Trophoblast cell (in vitro differentiated cells and primary cell): ENCODE measurements at regions not wholly inside any gene's neighbourhood (a gene's known extent, or its start where the extent isn't known, plus 50 kb on each side); places are given as distances from the start of the nearest gene placed in this dataset.
"Not testable (repeated sequence)": the region's sequence is repeated elsewhere in the genome, so short reads cannot be mapped to it uniquely, and the experiment has no call there.

Experiments
- DNase-seq, 2 donors: peaks; one replicate each; pipeline ENCODE4 v3.0.0-alpha.2; 2016
- H2AFZ ChIP-seq: 2 replicates; pipeline ENCODE4 v1.6.1; 2013; ENCODE audit warnings: low read length, moderate library complexity, mild to moderate bottlenecking; ENCODE audit not compliant: insufficient read depth, poor library complexity
- H2AK5ac ChIP-seq: 2 replicates; pipeline ENCODE4 v1.6.1; 2013; ENCODE audit warnings: mild to moderate bottlenecking, low read length
- H2BK120ac ChIP-seq: 2 replicates; pipeline ENCODE4 v1.6.1; 2013; ENCODE audit warnings: low read length, mild to moderate bottlenecking, moderate library complexity; ENCODE audit not compliant: insufficient read depth, poor library complexity
- H2BK12ac ChIP-seq: 2 replicates; pipeline ENCODE4 v1.6.1; 2013; ENCODE audit warnings: mild to moderate bottlenecking, low read length, moderate library complexity
- H2BK5ac ChIP-seq: 2 replicates; pipeline ENCODE4 v1.6.1; 2013; ENCODE audit warnings: low read length, low read depth, moderate library complexity, mild to moderate bottlenecking; ENCODE audit not compliant: poor library complexity
- H3K14ac ChIP-seq: 2 replicates; pipeline ENCODE4 v1.6.1; 2013; ENCODE audit warnings: mild to moderate bottlenecking, low read length
- H3K18ac ChIP-seq: 2 replicates; pipeline ENCODE4 v1.6.1; 2013; ENCODE audit warnings: mild to moderate bottlenecking, low read length
- H3K23ac ChIP-seq: 2 replicates; pipeline ENCODE4 v1.6.1; 2013; ENCODE audit warnings: low read length
- H3K27ac ChIP-seq: 2 replicates; pipeline ENCODE4 v1.5.1; 2013; ENCODE audit warnings: low read depth, mild to moderate bottlenecking, inconsistent platforms, low read length, moderate library complexity
- H3K27me3 ChIP-seq: 2 replicates; pipeline ENCODE4 v1.6.1; 2013; ENCODE audit warnings: inconsistent platforms, mild to moderate bottlenecking, low read length, moderate library complexity; ENCODE audit not compliant: insufficient read depth
- H3K36me3 ChIP-seq, 2 experiments: 1 replicate in 1 of 2; 2 replicates in 1 of 2; pipeline ENCODE4 v1.6.1; 2013; ENCODE audit warnings: low read length in 2 of 2, mild to moderate bottlenecking in 2 of 2, moderate library complexity in 1 of 2; ENCODE audit not compliant: insufficient read depth in 2 of 2, control insufficient read depth in 1 of 2
- H3K4ac ChIP-seq: 2 replicates; pipeline ENCODE4 v1.6.1; 2013; ENCODE audit warnings: low read depth, mild to moderate bottlenecking, low read length, moderate library complexity
- H3K4me1 ChIP-seq, 2 experiments: 1 replicate in 1 of 2; 2 replicates in 1 of 2; pipeline ENCODE4 v1.6.1; 2013; ENCODE audit warnings: low read length in 2 of 2, mild to moderate bottlenecking in 2 of 2, moderate library complexity in 1 of 2; ENCODE audit not compliant: insufficient read depth in 2 of 2, control insufficient read depth in 1 of 2
- H3K4me2 ChIP-seq: 2 replicates; pipeline ENCODE4 v1.6.1; 2013; ENCODE audit warnings: inconsistent platforms, mild to moderate bottlenecking, low read length, moderate library complexity
- H3K4me3 ChIP-seq: 2 replicates; pipeline ENCODE4 v1.5.1; 2013; ENCODE audit warnings: mild to moderate bottlenecking, low read depth, low read length, inconsistent platforms
- H3K79me1 ChIP-seq: one replicate; pipeline ENCODE4 v1.6.1; 2013; ENCODE audit warnings: low read length
- H3K79me2 ChIP-seq: 2 replicates; pipeline ENCODE4 v1.6.1; 2013; ENCODE audit warnings: low read length, mild to moderate bottlenecking; ENCODE audit not compliant: control insufficient read depth, insufficient read depth, poor library complexity
- H3K9ac ChIP-seq: 2 replicates; pipeline ENCODE4 v1.6.1; 2013; ENCODE audit warnings: mild to moderate bottlenecking, low read length
- H3K9me3 ChIP-seq: 2 replicates; pipeline ENCODE4 v1.6.1; 2013; ENCODE audit warnings: low read depth, mild to moderate bottlenecking, control low read depth, inconsistent platforms, low read length; ENCODE audit not compliant: insufficient read depth
- H4K12ac ChIP-seq: 2 replicates; pipeline ENCODE4 v1.6.1; 2013; ENCODE audit warnings: low read depth, mild to moderate bottlenecking, low read length, moderate library complexity
- H4K8ac ChIP-seq: 2 replicates; pipeline ENCODE4 v1.6.1; 2013; ENCODE audit warnings: low read depth, mild to moderate bottlenecking, low read length, moderate library complexity
- H4K91ac ChIP-seq: one replicate; pipeline ENCODE4 v1.6.1; 2013; ENCODE audit warnings: low read depth, mild to moderate bottlenecking, low read length, moderate library complexity
- WGBS: extraction: QIAGEN DNeasy Blood & Tissue Kit; methylation state at CpG from one replicate; pipeline ENCODE4 v1.1.7; 2013; ENCODE audit warnings: missing lambda C conversion rate; ENCODE audit not compliant: insufficient read length, insufficient coverage; ENCODE audit errors: extremely low coverage; 5-methylcytosine and 5-hydroxymethylcytosine counted together

DNA sequence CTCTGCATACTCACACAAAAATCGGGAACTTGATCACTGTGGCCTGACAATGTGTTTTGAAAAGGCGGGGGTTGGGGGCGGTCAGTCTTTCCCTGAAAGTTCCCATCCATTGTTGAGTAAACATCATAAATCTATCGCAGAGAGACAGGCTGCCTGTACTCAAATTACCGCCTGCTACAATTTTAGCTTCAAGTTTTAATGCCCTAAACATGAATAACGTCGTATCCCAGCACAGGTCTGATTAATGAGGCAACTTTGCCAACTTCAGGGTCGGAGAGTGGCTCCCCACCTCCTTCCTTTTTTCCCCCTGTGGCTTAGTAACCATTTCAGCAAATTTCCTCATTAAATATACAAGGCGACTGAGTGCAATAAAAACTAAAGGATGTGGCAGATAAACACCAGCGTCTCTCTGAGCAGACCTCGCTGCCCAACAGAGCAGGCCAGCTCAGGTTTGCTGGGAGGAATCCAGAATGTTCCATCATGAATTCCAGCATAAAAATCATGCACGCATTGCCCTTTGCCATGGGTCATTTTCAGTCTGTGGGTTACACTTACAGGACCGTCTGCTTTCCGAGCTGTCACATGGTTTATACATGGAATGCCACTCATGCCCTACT, 213.5 kb upstream of the PLGLB2 start:
- H3K79me1 ChIP-seq, H2BK120ac ChIP-seq, H3K9ac ChIP-seq, H3K79me2 ChIP-seq, H3K23ac ChIP-seq, DNase-seq, H4K12ac ChIP-seq, H4K91ac ChIP-seq, H3K36me3 ChIP-seq, H2BK12ac ChIP-seq, H3K27me3 ChIP-seq, H3K14ac ChIP-seq, H3K4ac ChIP-seq, H3K9me3 ChIP-seq, H2AFZ ChIP-seq, H2BK5ac ChIP-seq, H3K4me1 ChIP-seq, H3K27ac ChIP-seq, H4K8ac ChIP-seq, H3K18ac ChIP-seq, H2AK5ac ChIP-seq, H3K4me3 ChIP-seq, H3K4me2 ChIP-seq: not testable (repeated sequence)
- no CpG with 5 or more reads among the region's 14 CpGs for WGBS

DNA sequence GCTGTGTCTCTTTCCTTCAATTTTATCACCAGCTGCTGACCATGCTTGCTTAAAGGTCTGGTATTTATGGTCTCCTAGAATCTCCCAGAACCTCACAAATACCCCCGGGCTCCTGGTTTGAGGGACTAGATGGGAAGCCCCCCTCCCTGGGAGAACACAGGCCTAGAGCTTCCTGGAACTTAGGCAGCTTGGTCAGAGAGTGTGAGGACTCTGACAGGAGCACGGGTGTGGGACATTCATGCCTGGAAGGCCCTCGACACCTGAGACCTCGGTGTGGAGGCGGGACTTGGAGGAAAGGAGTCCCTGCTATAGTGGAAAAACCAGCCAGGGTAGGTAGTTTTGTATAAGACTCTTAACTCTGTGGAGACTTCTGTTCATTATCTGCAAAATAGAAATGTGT, 211.5 kb upstream of the PLGLB2 start:
- not testable (repeated sequence) for H3K14ac ChIP-seq, H4K91ac ChIP-seq, H3K4ac ChIP-seq, H2BK5ac ChIP-seq, H3K4me3 ChIP-seq, H3K9me3 ChIP-seq, H3K9ac ChIP-seq, H2BK12ac ChIP-seq, H3K79me1 ChIP-seq, H2AK5ac ChIP-seq, H3K36me3 ChIP-seq, H4K8ac ChIP-seq, H2AFZ ChIP-seq, DNase-seq, H2BK120ac ChIP-seq, H3K4me1 ChIP-seq, H3K23ac ChIP-seq, H3K4me2 ChIP-seq, H3K27me3 ChIP-seq, H3K18ac ChIP-seq, H3K79me2 ChIP-seq, H3K27ac ChIP-seq, H4K12ac ChIP-seq
- WGBS, result no CpG with 5 or more reads among the region's 5 CpGs

DNA sequence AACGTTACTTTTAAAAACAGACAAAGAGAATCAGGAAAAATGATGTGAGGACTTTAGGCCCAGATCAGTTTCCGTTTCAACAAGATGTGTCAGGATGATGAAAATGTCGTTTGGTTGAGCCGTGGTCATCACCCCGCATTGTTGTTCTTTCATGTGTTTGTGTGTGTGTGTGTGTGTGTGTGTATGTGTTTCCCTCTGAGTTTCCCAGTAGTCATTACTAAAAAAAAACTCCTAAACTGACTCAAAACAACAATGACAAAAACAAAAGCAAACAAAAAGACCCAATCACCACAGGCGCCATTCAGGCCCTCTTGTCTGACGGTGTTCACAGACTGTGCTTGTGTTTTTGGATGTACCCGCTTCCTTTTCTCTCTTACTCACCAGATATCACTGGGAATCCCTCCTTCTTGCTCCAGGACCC, 210.6 kb upstream of the PLGLB2 start:
- not testable (repeated sequence) for DNase-seq, H3K9me3 ChIP-seq, H3K4me1 ChIP-seq, H4K8ac ChIP-seq, H2AFZ ChIP-seq, H3K27ac ChIP-seq, H3K14ac ChIP-seq, H3K79me2 ChIP-seq, H3K9ac ChIP-seq, H3K18ac ChIP-seq, H3K36me3 ChIP-seq, H3K27me3 ChIP-seq, H3K4me3 ChIP-seq, H3K4me2 ChIP-seq, H4K12ac ChIP-seq, H2BK12ac ChIP-seq, H3K4ac ChIP-seq, H2BK5ac ChIP-seq, H2BK120ac ChIP-seq, H3K23ac ChIP-seq, H3K79me1 ChIP-seq, H2AK5ac ChIP-seq
- H4K91ac ChIP-seq, result peak overlapping the region; percentile 70
- no CpG with 5 or more reads among the region's 8 CpGs for WGBS

DNA sequence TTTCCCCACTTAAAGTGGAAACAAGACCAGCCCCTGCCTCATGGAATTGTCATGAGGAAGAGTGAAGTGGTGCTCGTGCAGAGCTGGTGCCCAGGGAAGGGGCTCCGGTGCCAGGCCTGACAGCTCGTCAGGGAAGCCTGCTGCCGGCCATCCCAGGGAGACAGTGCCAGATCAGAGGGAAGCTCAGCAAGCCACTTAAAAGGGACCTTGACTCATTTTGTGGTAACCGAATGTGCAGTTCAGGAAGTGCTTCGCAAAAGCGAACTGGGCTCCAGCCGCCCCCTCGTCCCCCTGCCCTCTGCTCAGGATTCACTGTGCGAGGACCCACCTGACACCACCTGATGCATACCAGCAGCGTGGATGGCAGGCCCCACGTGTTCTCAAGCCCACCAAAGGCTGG, 209.6 kb upstream of the PLGLB2 start:
- H3K27ac ChIP-seq, H2BK12ac ChIP-seq, H4K91ac ChIP-seq, H3K4ac ChIP-seq, H3K27me3 ChIP-seq, H3K23ac ChIP-seq, H3K79me1 ChIP-seq, H3K4me2 ChIP-seq, H3K79me2 ChIP-seq, DNase-seq, H3K36me3 ChIP-seq, H3K14ac ChIP-seq, H2AK5ac ChIP-seq, H2BK5ac ChIP-seq, H3K9me3 ChIP-seq, H3K4me3 ChIP-seq, H4K12ac ChIP-seq, H3K18ac ChIP-seq, H3K4me1 ChIP-seq, H2BK120ac ChIP-seq, H3K9ac ChIP-seq, H4K8ac ChIP-seq, H2AFZ ChIP-seq: not testable (repeated sequence)
- WGBS, result no CpG with 5 or more reads among the region's 12 CpGs
